Endodermal cell (in vitro differentiated cells): ENCODE measurements at regions not wholly inside any gene's neighbourhood (a gene's known extent, or its start where the extent isn't known, plus 50 kb on each side); places are given as distances from the start of the nearest gene placed in this dataset.

Source experiments
- DNase-seq: peaks from one replicate; pipeline ENCODE4 v3.0.0-alpha.2; 2017
- H3K27ac ChIP-seq: 2 replicates; pipeline ENCODE4 v1.5.1; 2013; ENCODE audit warnings: mild to moderate bottlenecking, low read depth, low read length, moderate library complexity
- H3K27me3 ChIP-seq: 2 replicates; pipeline ENCODE4 v1.6.1; 2013; ENCODE audit warnings: mild to moderate bottlenecking, low read length, moderate library complexity; ENCODE audit not compliant: insufficient read depth, control insufficient read depth, poor library complexity, severe bottlenecking
- H3K36me3 ChIP-seq: 2 replicates; pipeline ENCODE4 v1.7.0; 2013; ENCODE audit warnings: mild to moderate bottlenecking, low read length, moderate library complexity; ENCODE audit not compliant: control insufficient read depth, insufficient read depth
- H3K4me1 ChIP-seq: one replicate; pipeline ENCODE4 v1.7.0; 2013; ENCODE audit warnings: low read length; ENCODE audit not compliant: control insufficient read depth, insufficient read depth
- H3K4me3 ChIP-seq: 2 replicates; pipeline ENCODE4 v1.5.1; 2013; ENCODE audit warnings: mild to moderate bottlenecking, low read length, moderate library complexity
- H3K9ac ChIP-seq: 2 replicates; pipeline ENCODE4 v1.6.1; 2013; ENCODE audit warnings: mild to moderate bottlenecking, low read length, moderate library complexity; ENCODE audit not compliant: poor library complexity, severe bottlenecking; ENCODE audit errors: extremely low read depth
- H3K9me3 ChIP-seq: 2 replicates; pipeline ENCODE4 v1.6.1; 2013; ENCODE audit warnings: mild to moderate bottlenecking, low read length, moderate library complexity; ENCODE audit not compliant: control insufficient read depth
- H3K27ac Mint-ChIP-seq: 2 replicates; pipeline ENCODE4 v1.8.0; 2020; ENCODE audit warnings: mixed read lengths
- H3K27me3 Mint-ChIP-seq: 2 replicates; pipeline ENCODE4 v1.8.0; 2021; ENCODE audit warnings: mild to moderate bottlenecking, mixed read lengths; ENCODE audit not compliant: insufficient read depth
- H3K36me3 Mint-ChIP-seq: 2 replicates; pipeline ENCODE4 v1.8.0; 2020; ENCODE audit warnings: low read depth, mixed read lengths
- H3K4me1 Mint-ChIP-seq: 2 replicates; pipeline ENCODE4 v1.8.0; 2020; ENCODE audit warnings: mixed read lengths
- H3K4me3 Mint-ChIP-seq: 2 replicates; pipeline ENCODE4 v1.8.0; 2020; ENCODE audit warnings: mild to moderate bottlenecking, moderate library complexity, mixed read lengths
- H3K9me3 Mint-ChIP-seq: 2 replicates; pipeline ENCODE4 v1.8.0; 2020; ENCODE audit warnings: mild to moderate bottlenecking, mixed read lengths
- WGBS, 2 experiments: methylation state at CpG; one replicate each; pipeline versions ENCODE4 v1.1.5 to v1.1.7; 2013; ENCODE audit warnings: missing lambda C conversion rate in 2 of 2, mixed read lengths in 1 of 2; ENCODE audit not compliant: insufficient coverage in 1 of 2, insufficient read length in 1 of 2; 5-methylcytosine and 5-hydroxymethylcytosine counted together
- TF ChIP-seq, protein P1 (sequence below): fragments of 200-600 bp; sonication (generic); conservative IDR thresholded peaks from 2 replicates; pipeline ENCODE4 v1.5.0; 2021; ENCODE audit warnings: antibody characterized with exemption, mild to moderate bottlenecking

DNA sequence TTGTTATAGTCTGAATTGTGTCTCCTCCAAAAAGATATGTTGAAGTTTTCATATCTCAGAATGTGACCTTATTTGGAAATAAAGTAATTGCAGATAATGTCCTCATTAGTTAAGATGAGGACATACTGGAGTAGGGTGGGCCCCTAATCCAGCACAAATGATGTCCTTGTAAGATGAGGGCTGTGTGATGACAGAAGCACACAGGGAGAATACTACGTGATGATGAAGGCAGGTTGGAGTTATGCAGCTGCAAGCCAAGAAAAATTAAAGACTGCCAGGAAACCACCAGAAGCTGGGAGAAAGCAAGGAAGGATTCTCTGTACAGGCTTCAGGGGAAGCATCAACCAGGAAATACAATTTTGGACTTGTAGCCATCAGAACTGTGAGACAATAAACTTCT lies 58.3 kb upstream of the PNPT1 start:
- no peak for DNase-seq
- 0% methylated on average over 1 of the region's 1 CpG for WGBS, 2 experiments
- no peak overlapping the region for H3K27ac Mint-ChIP-seq
- TF ChIP-seq, protein P1, sequence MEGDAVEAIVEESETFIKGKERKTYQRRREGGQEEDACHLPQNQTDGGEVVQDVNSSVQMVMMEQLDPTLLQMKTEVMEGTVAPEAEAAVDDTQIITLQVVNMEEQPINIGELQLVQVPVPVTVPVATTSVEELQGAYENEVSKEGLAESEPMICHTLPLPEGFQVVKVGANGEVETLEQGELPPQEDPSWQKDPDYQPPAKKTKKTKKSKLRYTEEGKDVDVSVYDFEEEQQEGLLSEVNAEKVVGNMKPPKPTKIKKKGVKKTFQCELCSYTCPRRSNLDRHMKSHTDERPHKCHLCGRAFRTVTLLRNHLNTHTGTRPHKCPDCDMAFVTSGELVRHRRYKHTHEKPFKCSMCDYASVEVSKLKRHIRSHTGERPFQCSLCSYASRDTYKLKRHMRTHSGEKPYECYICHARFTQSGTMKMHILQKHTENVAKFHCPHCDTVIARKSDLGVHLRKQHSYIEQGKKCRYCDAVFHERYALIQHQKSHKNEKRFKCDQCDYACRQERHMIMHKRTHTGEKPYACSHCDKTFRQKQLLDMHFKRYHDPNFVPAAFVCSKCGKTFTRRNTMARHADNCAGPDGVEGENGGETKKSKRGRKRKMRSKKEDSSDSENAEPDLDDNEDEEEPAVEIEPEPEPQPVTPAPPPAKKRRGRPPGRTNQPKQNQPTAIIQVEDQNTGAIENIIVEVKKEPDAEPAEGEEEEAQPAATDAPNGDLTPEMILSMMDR = no peak
- Histone ChIP-seq H3K9me3 (no peaks in the 10 kb centered on the region), H3K27ac (no peak overlapping the region), H3K9ac (no peak overlapping the region), H3K27me3 (peaks cover 26% of the 10 kb centered on the region), H3K4me3 (no peak overlapping the region), H3K4me1 (no peaks in the 10 kb centered on the region), H3K36me3 (no peaks in the 10 kb centered on the region)
- peaks cover 11% of the 10 kb centered on the region for H3K27me3 Mint-ChIP-seq
- peaks cover 2% of the 10 kb centered on the region for H3K4me1 Mint-ChIP-seq
- peaks cover 2% of the 10 kb centered on the region for H3K9me3 Mint-ChIP-seq
- H3K36me3 Mint-ChIP-seq = no peaks in the 10 kb centered on the region
- no peak overlapping the region for H3K4me3 Mint-ChIP-seq

DNA sequence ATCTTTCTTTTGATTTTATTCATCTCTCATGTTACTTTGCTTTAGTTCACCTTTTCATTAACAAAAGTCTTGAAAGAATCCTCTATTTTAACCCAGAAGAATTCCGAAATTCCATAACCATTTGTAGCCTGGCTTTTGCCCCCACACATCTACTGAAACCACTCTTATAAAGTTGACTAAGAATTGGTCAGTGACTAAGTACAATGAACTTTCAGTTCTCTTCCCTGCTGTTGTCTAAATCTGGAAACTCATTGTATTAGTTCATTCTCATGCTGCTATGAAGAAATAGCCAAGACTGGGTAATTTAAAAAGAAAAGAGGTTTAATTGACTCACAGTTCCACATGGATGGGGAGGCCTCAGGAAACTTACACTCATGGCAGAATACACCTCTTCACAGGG lies 49.9 kb upstream of the PNPT1 start:
- Mint-ChIP-seq H3K4me1 (peaks cover 2% of the 10 kb centered on the region), H3K27me3 (peaks cover 12% of the 10 kb centered on the region), H3K9me3 (peaks cover 9% of the 10 kb centered on the region), H3K4me3 (no peak overlapping the region), H3K27ac (no peak overlapping the region), H3K36me3 (peaks cover 2% of the 10 kb centered on the region)
- Histone ChIP-seq H3K27ac (no peak overlapping the region), H3K9ac (no peak overlapping the region), H3K27me3 (peaks cover 41% of the 10 kb centered on the region), H3K4me1 (no peaks in the 10 kb centered on the region), H3K4me3 (no peak overlapping the region), H3K9me3 (no peaks in the 10 kb centered on the region), H3K36me3 (no peaks in the 10 kb centered on the region)
- DNase-seq = no peak
- WGBS, 2 experiments = 81% methylated on average over 1 of the region's 1 CpG; no CpG with 5 or more reads in 1 of the 2 experiments
- TF ChIP-seq, protein P1 = no peak
